Upper lobe of left lung (tissue), 6 donors: ENCODE measurements at regions not wholly inside any gene's neighbourhood (a gene's known extent, or its start where the extent isn't known, plus 50 kb on each side); places are given as distances from the start of the nearest gene placed in this dataset.

Experiments used
- ATAC-seq, 2 donors: fragments of 200-7000 bp; cut with Tn5 transposase; one replicate each; pipeline ENCODE4 v1.9.1; 2022; ENCODE audit warnings: mild to moderate bottlenecking in 2 of 2, moderate library complexity in 2 of 2; ENCODE audit not compliant: low FRiP score in 2 of 2
- DNase-seq, 2 donors: peaks; one replicate each; pipeline ENCODE4 v3.0.0-alpha.2; 2019 to 2020
- H3K27ac ChIP-seq, 4 donors: fragments of 200-600 bp; sonication (generic); one replicate each; pipeline ENCODE4 v1.5.1; 2016 to 2019
- H3K27me3 ChIP-seq, 4 donors: fragments of 200-600 bp; sonication (generic); one replicate each; pipeline ENCODE4 v1.5.1; 2017 to 2019
- H3K36me3 ChIP-seq, 4 donors: fragments of 200-600 bp; sonication (generic); one replicate each; pipeline ENCODE4 v1.5.1; 2016 to 2019
- H3K4me1 ChIP-seq, 4 donors: fragments of 200-600 bp; sonication (generic); one replicate each; pipeline ENCODE4 v1.5.1; 2018 to 2019
- H3K4me3 ChIP-seq, 4 donors: fragments of 200-600 bp; sonication (generic); one replicate each; pipeline ENCODE4 v1.5.1; 2017 to 2019; ENCODE audit warnings: mild to moderate bottlenecking in 2 of 4, moderate library complexity in 1 of 4
- H3K9me3 ChIP-seq, 4 donors: fragments of 200-600 bp; sonication (generic); one replicate each; pipeline ENCODE4 v1.5.1; 2018 to 2019
- CTCF ChIP-seq, 6 experiments: fragments of 450-650 bp in 4 of 6; fragments of 200-600 bp in 2 of 6; sonication (generic) in 2 of 6; IDR thresholded peaks; one replicate each; pipeline ENCODE4 v1.5.1; 2016 to 2019; ENCODE audit warnings: antibody characterized with exemption in 6 of 6
- EP300 ChIP-seq, 4 donors: sonication (generic); formaldehyde crosslinking; IDR thresholded peaks; one replicate each; pipeline ENCODE4 v1.5.1; 2017; ENCODE audit warnings: antibody characterized with exemption in 4 of 4, control low read depth in 2 of 4
- POLR2A ChIP-seq, 4 donors: fragments of 450-650 bp; IDR thresholded peaks; one replicate each; pipeline ENCODE4 v1.5.1; 2016 to 2017; ENCODE audit warnings: antibody characterized with exemption in 4 of 4, mild to moderate bottlenecking in 2 of 4
- POLR2AphosphoS5 ChIP-seq, 2 donors: sonication (generic); formaldehyde crosslinking; IDR thresholded peaks; one replicate each; pipeline ENCODE4 v1.5.1; 2017; ENCODE audit warnings: antibody characterized with exemption in 2 of 2
- WGBS, 2 donors: methylation state at CpG; one replicate each; pipeline ENCODE4 v1.1.5; 2017 to 2018; 5-methylcytosine and 5-hydroxymethylcytosine counted together
- donor health status: DM: no; HTN: no; CAD: no; lungs with moderate emphysema.
- donor health status: DM: no; HTN: yes; CAD: no; lungs with severe emphysema.

- ATAC-seq (no peak), DNase-seq (no peak)
- no peak for TF ChIP-seq POLR2AphosphoS5 (IDR thresholded peaks at IDR 0.05)
- no peak for TF ChIP-seq CTCF (IDR thresholded peaks at IDR 0.05)
- TF ChIP-seq EP300 (IDR thresholded peaks at IDR 0.05): no peak
- no peak for TF ChIP-seq POLR2A (IDR thresholded peaks at IDR 0.05)
- H3K4me3 ChIP-seq: no peak overlapping the region
- no peaks in the 10 kb centered on the region for H3K27me3 ChIP-seq
- no peaks in the 10 kb centered on the region for H3K36me3 ChIP-seq
- H3K4me1 ChIP-seq: no peaks in the 10 kb centered on the region
- no peaks in the 10 kb centered on the region for H3K9me3 ChIP-seq
- no peak overlapping the region for H3K27ac ChIP-seq
- 59 to 61% methylated on average over 6 of the region's 6 CpGs for WGBS, 2 donors
These were observed 51.1 kb upstream of the GRIK3 start for GRCh38 chr1:37085393-37085792.

- Histone ChIP-seq H3K27ac (no peak overlapping the region), H3K4me3 (no peak overlapping the region), H3K4me1 (no peaks in the 10 kb centered on the region), H3K36me3 (no peaks in the 10 kb centered on the region), H3K27me3 (no peaks in the 10 kb centered on the region), H3K9me3 (no peaks in the 10 kb centered on the region)
- DNase-seq: no peak
- TF ChIP-seq CTCF (IDR thresholded peaks at IDR 0.05) (no peak), POLR2A (IDR thresholded peaks at IDR 0.05) (no peak), EP300 (IDR thresholded peaks at IDR 0.05) (no peak), POLR2AphosphoS5 (IDR thresholded peaks at IDR 0.05) (no peak)
- WGBS, 2 donors: 75 to 83% methylated on average over 3 of the region's 3 CpGs
- no peak for ATAC-seq
These were observed 55.4 kb upstream of the GRIK3 start for GRCh38 chr1:37089750-37090149.

- WGBS, 2 donors: 91 to 93% methylated on average over 2 of the region's 2 CpGs
These were observed 56.4 kb upstream of the GRIK3 start for GRCh38 chr1:37090671-37091070.

GRCh38 chr1:37092937-37093336 lies 58.6 kb upstream of the GRIK3 start:
- ATAC-seq (no peak), DNase-seq (no peak)
- Histone ChIP-seq H3K27me3 (no peaks in the 10 kb centered on the region), H3K4me1 (no peaks in the 10 kb centered on the region), H3K4me3 (no peak overlapping the region), H3K27ac (no peak overlapping the region), H3K36me3 (no peaks in the 10 kb centered on the region), H3K9me3 (no peaks in the 10 kb centered on the region)
- TF ChIP-seq POLR2AphosphoS5 (IDR thresholded peaks at IDR 0.05) (no peak), POLR2A (IDR thresholded peaks at IDR 0.05) (no peak), EP300 (IDR thresholded peaks at IDR 0.05) (no peak), CTCF (IDR thresholded peaks at IDR 0.05) (no peak)
- 72 to 77% methylated on average over 1 of the region's 1 CpG for whole genome bisulfite sequencing, 2 donors

More at GRCh38 chr1:37090671-37091070, 56.4 kb upstream of the GRIK3 start:
- no peak for DNase-seq
- no peak overlapping the region for H3K4me3 ChIP-seq
- H3K4me1 ChIP-seq: no peaks in the 10 kb centered on the region
- no peaks in the 10 kb centered on the region for H3K27me3 ChIP-seq
- no peaks in the 10 kb centered on the region for H3K36me3 ChIP-seq
- no peaks in the 10 kb centered on the region for H3K9me3 ChIP-seq
- TF ChIP-seq POLR2A (IDR thresholded peaks at IDR 0.05) (no peak), CTCF (IDR thresholded peaks at IDR 0.05) (no peak), POLR2AphosphoS5 (IDR thresholded peaks at IDR 0.05) (no peak), EP300 (IDR thresholded peaks at IDR 0.05) (no peak)
- no peak for ATAC-seq
- no peak overlapping the region for H3K27ac ChIP-seq

- Histone ChIP-seq H3K4me1 (no peaks in the 10 kb centered on the region), H3K4me3 (no peak overlapping the region), H3K9me3 (no peaks in the 10 kb centered on the region), H3K36me3 (no peaks in the 10 kb centered on the region), H3K27ac (no peak overlapping the region), H3K27me3 (no peaks in the 10 kb centered on the region)
- 30 to 45% methylated on average over 4 to 6 of the region's 6 CpGs for WGBS, 2 donors
- TF ChIP-seq POLR2AphosphoS5 (IDR thresholded peaks at IDR 0.05) (no peak), EP300 (IDR thresholded peaks at IDR 0.05) (no peak), CTCF (IDR thresholded peaks at IDR 0.05) (no peak), POLR2A (IDR thresholded peaks at IDR 0.05) (no peak)
- DNase-seq (no peak), ATAC-seq (no peak)
These were observed 60.0 kb upstream of the GRIK3 start for GRCh38 chr1:37094302-37094701.
